Esophagus squamous epithelium (tissue), 5 donors: ENCODE measurements at regions not wholly inside any gene's neighbourhood (a gene's known extent, or its start where the extent isn't known, plus 50 kb on each side); places are given as distances from the start of the nearest gene placed in this dataset.
A peak's percentile ranks its signal among the peaks of the same experiment; 100 is the strongest.
"Not testable (repeated sequence)": the region's sequence is repeated elsewhere in the genome, so short reads cannot be mapped to it uniquely, and the experiment has no call there.

Experiments
- DNase-seq: peaks from one replicate; lab custom pipeline; 2025; lab: John Stamatoyannopoulos, UW
- H3K27ac ChIP-seq, 4 donors: fragments of 200-600 bp; sonication (generic); one replicate each; pipeline ENCODE4 v1.5.1; 2016 to 2019; ENCODE audit warnings: mild to moderate bottlenecking in 1 of 4
- H3K27me3 ChIP-seq, 4 donors: fragments of 200-600 bp; sonication (generic); 1 replicate in 3 of 4; 2 replicates in 1 of 4; pipeline versions ENCODE4 v1.5.1 to v1.6.0; 2017 to 2021; ENCODE audit warnings: antibody characterized with exemption in 1 of 4
- H3K36me3 ChIP-seq, 3 donors: fragments of 200-600 bp; sonication (generic); one replicate each; pipeline ENCODE4 v1.5.1; 2016 to 2019
- H3K4me1 ChIP-seq, 3 donors: fragments of 200-600 bp; sonication (generic); one replicate each; pipeline ENCODE4 v1.5.1; 2017 to 2019
- H3K4me3 ChIP-seq, 4 donors: fragments of 200-600 bp; sonication (generic); 1 replicate in 3 of 4; 2 replicates in 1 of 4; pipeline ENCODE4 v1.5.1; 2016 to 2019; ENCODE audit warnings: mild to moderate bottlenecking in 2 of 4, moderate library complexity in 1 of 4
- H3K9me3 ChIP-seq, 3 donors: fragments of 200-600 bp; sonication (generic); one replicate each; pipeline ENCODE4 v1.5.1; 2016 to 2019
- POLR2A ChIP-seq, 4 donors: fragments of 450-650 bp; IDR thresholded peaks; one replicate each; pipeline ENCODE4 v1.6.1; 2017; ENCODE audit warnings: antibody characterized with exemption in 4 of 4, mild to moderate bottlenecking in 4 of 4, moderate library complexity in 3 of 4
- WGBS, 2 donors: methylation state at CpG; one replicate each; pipeline ENCODE4 v1.1.5; 2018; 5-methylcytosine and 5-hydroxymethylcytosine counted together
- intact Hi-C: fragments of 100-400 bp; cut with DNase I; formaldehyde crosslinking; loops from one replicate; pipeline ENCODE4 v1.15.0; 2022
- TF ChIP-seq, protein P1 (sequence below), 6 experiments: fragments of 450-650 bp in 4 of 6; fragments of 200-600 bp in 2 of 6; sonication (generic) in 2 of 6; IDR thresholded peaks; one replicate each; pipeline ENCODE4 v1.5.1; 2016 to 2019; ENCODE audit warnings: antibody characterized with exemption in 6 of 6, mild to moderate bottlenecking in 4 of 6, moderate library complexity in 4 of 6
- donor health status: DM: yes; HTN: yes; CAD: no.

DNA sequence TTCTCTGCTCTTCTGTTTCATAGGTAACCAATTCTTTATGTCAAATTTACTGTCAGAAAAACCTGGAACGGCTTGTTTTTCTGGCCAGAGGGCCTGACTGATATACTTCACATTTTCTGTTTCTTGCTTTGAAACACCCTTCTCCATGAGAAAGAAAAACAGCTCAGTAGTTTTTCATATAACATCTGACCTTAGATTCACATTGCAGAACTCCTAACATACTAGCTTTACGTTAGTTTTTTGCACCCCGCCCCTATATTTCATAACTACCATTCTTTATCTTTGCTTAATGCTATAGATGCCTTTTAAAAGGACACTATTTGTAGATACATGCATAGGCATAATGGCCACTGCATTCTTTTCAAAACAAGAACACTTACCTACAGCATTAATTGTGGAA lies 83.9 kb upstream of the TSC22D2 start:
- TF ChIP-seq POLR2A (IDR thresholded peaks at IDR 0.05), result no peak
- TF ChIP-seq, protein P1, sequence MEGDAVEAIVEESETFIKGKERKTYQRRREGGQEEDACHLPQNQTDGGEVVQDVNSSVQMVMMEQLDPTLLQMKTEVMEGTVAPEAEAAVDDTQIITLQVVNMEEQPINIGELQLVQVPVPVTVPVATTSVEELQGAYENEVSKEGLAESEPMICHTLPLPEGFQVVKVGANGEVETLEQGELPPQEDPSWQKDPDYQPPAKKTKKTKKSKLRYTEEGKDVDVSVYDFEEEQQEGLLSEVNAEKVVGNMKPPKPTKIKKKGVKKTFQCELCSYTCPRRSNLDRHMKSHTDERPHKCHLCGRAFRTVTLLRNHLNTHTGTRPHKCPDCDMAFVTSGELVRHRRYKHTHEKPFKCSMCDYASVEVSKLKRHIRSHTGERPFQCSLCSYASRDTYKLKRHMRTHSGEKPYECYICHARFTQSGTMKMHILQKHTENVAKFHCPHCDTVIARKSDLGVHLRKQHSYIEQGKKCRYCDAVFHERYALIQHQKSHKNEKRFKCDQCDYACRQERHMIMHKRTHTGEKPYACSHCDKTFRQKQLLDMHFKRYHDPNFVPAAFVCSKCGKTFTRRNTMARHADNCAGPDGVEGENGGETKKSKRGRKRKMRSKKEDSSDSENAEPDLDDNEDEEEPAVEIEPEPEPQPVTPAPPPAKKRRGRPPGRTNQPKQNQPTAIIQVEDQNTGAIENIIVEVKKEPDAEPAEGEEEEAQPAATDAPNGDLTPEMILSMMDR (IDR thresholded peaks at IDR 0.05), result no peak
- H3K27ac ChIP-seq, result peak overlapping the region in 1 of 4 donors; percentile 5
- 47 to 71% methylated on average over 3 of the region's 3 CpGs for WGBS, 2 donors
- H3K9me3 ChIP-seq, result no peaks in the 10 kb centered on the region
- H3K36me3 ChIP-seq, result no peaks in the 10 kb centered on the region
- DNase-seq, result no peak
- intact Hi-C loops, result no loop called here
- no peak overlapping the region for H3K4me3 ChIP-seq
- no peaks in the 10 kb centered on the region for H3K27me3 ChIP-seq
- peaks cover 0 to 31% (median 0%) of the 10 kb centered on the region in 3 donors for H3K4me1 ChIP-seq

DNA sequence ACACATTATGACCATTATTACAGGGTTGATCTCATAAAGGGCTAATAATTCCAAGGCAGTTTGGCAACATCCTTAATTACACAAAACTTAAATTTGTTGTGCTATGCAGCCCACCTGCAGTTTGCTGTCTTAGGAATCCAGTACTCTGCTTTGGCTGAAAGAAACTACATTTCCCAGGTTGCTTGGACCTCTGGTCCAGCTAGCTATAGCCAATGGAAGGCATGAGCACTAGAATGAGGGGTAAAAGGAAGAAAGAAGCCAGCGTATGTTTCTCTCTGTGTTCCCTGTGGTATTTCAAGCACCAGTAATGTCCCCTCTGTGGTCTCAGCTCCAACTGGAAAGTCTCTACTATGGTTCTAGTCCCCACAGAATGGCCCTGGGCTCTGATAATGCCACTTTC lies 84.3 kb upstream of the TSC22D2 start:
- intact Hi-C loops, result no loop called here
- 91% methylated on average over 1 of the region's 1 CpG for WGBS, 2 donors
- DNase-seq, result no peak
- Histone ChIP-seq H3K9me3 (no peaks in the 10 kb centered on the region), H3K27ac (no peak overlapping the region), H3K27me3 (no peaks in the 10 kb centered on the region), H3K4me1 (peaks cover 0 to 33% (median 0%) of the 10 kb centered on the region in 3 donors), H3K4me3 (no peak overlapping the region), H3K36me3 (no peaks in the 10 kb centered on the region)
- TF ChIP-seq, protein P1 (IDR thresholded peaks at IDR 0.05), result no peak
- TF ChIP-seq POLR2A (IDR thresholded peaks at IDR 0.05), result no peak

DNA sequence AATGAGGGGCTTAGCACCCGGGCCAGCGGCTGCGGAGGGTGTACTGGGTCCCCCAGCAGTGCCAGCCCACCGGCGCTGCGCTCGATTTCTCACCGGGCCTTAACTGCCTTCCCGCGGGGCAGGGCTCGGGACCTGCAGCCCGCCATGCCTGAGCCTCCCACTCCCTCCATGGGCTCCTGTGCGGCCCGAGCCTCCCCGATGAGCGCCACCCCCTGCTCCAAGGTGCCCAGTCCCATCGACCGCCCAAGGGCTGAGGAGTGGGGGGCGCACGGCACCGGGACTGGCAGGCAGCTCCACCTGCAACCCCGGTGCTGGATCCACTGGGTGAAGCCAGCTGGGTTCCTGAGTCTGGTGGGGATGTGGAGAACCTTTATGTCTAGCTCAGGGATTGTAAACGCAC lies 85.0 kb upstream of the TSC22D2 start:
- H3K4me3 ChIP-seq, intact Hi-C loops, DNase-seq, H3K27me3 ChIP-seq, H3K27ac ChIP-seq, H3K36me3 ChIP-seq, H3K9me3 ChIP-seq: not testable (repeated sequence)
- peaks cover 0 to 33% (median 0%) of the 10 kb centered on the region in 3 donors for H3K4me1 ChIP-seq
- WGBS, 2 donors, result 83 to 100% methylated on average over 1 to 4 of the region's 23 CpGs

DNA sequence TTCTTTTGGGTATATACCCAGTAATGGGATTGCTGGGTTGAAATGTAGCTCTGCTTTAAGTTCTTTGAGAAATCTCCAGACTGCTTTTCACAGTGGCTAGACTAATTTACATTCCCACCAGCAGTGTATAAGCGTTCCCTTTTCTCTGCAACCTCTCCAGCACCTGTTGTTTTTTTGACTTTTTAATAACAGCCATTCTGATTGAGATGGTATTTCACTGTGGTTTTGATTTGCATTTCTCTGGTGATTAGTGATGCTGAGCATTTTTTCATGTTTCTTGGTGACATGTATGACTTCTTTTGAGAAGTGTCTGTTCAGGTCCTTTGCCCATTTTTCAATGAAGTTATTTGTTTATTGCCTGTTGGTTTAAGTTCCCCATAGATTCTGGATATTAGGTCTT lies 87.1 kb upstream of the TSC22D2 start:
- H3K27me3 ChIP-seq, DNase-seq, H3K36me3 ChIP-seq, H3K4me3 ChIP-seq, intact Hi-C loops, H3K27ac ChIP-seq, H3K9me3 ChIP-seq: not testable (repeated sequence)
- peaks cover 0 to 36% (median 0%) of the 10 kb centered on the region in 3 donors for H3K4me1 ChIP-seq
- WGBS, 2 donors, result 100% methylated on average over 1 of the region's 1 CpG; no CpG with 5 or more reads in 1 of the 2 donors

DNA sequence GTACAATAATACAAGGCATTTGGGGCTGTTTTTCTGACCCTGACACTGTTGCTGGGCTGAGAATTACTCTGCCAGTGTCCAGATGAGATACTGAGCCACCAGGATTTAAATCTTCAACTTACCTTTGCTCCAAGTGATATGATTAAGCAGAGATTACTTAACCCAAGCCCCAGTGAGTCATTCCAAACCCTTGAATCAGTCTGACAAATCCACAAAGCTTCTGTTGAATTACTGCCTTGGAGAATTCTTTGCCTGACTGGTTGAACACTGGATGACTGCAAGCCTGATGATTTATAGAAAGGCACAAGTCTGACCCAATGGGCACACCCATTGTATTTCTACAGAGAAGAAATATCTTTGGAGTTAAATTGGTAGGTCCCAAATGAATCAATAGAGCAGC lies 88.2 kb upstream of the TSC22D2 start:
- Histone ChIP-seq H3K4me1 (peaks cover under 1 to 38% (median 3%) of the 10 kb centered on the region in 3 donors), H3K27ac (peak overlapping the region in 1 of 4 donors; percentile 2), H3K9me3 (no peaks in the 10 kb centered on the region), H3K4me3 (no peak overlapping the region), H3K27me3 (no peaks in the 10 kb centered on the region), H3K36me3 (no peaks in the 10 kb centered on the region)
- TF ChIP-seq POLR2A (IDR thresholded peaks at IDR 0.05), result no peak
- TF ChIP-seq, protein P1 (IDR thresholded peaks at IDR 0.05), result no peak
- no peak for DNase-seq
- intact Hi-C loops, result no loop called here

DNA sequence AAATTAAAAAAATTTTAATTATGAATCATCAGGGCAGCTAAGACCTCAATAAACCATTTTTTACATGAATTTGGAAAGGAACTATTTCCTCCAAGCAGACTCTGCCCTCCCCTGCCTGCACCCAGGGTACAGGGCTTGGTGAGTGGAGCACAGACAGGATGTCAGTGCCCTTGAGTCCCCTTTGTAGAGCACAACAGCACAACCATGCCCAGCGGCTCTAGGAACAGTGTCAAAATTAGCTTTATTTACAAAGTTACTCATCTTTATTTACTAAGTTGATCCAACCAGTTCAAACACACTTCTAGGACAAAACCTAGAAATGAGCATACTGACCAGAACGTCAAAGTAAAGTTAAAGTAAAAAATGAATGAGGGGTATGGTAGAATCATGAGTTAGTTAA lies 90.6 kb upstream of the TSC22D2 start:
- intact Hi-C loops, result no loop called here
- Histone ChIP-seq H3K36me3 (no peaks in the 10 kb centered on the region), H3K4me1 (peaks cover 3 to 36% (median 7%) of the 10 kb centered on the region in 3 donors), H3K4me3 (no peak overlapping the region), H3K27ac (no peak overlapping the region), H3K27me3 (no peaks in the 10 kb centered on the region), H3K9me3 (no peaks in the 10 kb centered on the region)
- 27 to 44% methylated on average over 2 of the region's 2 CpGs for WGBS, 2 donors
- no peak for TF ChIP-seq POLR2A (IDR thresholded peaks at IDR 0.05)
- TF ChIP-seq, protein P1 (IDR thresholded peaks at IDR 0.05), result no peak
- no peak for DNase-seq
